ENCODE measurements at regions not wholly inside any gene's neighbourhood (a gene's known extent, or its start where the extent isn't known, plus 50 kb on each side); places are given as distances from the start of the nearest gene placed in this dataset.

- no peak overlapping the region for H3K4me3 Mint-ChIP-seq (ENCODE audit: unreplicated experiment)
- no peaks in the 10 kb centered on the region for H3K27me3 Mint-ChIP-seq (ENCODE audit: insufficient read depth, unreplicated experiment)
- intact Hi-C loops (cut with micrococcal nuclease; ENCODE audit: unreplicated experiment), result no loop called here
- no TSS peak for BruUV-seq (replicated peaks)
- no peaks in the 10 kb centered on the region for H3K4me1 ChIP-seq
- H3K27ac Mint-ChIP-seq (ENCODE audit: unreplicated experiment), result no peak overlapping the region
- TF ChIP-seq, protein P1, sequence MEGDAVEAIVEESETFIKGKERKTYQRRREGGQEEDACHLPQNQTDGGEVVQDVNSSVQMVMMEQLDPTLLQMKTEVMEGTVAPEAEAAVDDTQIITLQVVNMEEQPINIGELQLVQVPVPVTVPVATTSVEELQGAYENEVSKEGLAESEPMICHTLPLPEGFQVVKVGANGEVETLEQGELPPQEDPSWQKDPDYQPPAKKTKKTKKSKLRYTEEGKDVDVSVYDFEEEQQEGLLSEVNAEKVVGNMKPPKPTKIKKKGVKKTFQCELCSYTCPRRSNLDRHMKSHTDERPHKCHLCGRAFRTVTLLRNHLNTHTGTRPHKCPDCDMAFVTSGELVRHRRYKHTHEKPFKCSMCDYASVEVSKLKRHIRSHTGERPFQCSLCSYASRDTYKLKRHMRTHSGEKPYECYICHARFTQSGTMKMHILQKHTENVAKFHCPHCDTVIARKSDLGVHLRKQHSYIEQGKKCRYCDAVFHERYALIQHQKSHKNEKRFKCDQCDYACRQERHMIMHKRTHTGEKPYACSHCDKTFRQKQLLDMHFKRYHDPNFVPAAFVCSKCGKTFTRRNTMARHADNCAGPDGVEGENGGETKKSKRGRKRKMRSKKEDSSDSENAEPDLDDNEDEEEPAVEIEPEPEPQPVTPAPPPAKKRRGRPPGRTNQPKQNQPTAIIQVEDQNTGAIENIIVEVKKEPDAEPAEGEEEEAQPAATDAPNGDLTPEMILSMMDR (IDR thresholded peaks at IDR 0.05; ENCODE audit: insufficient read depth in 1 of 2, low read depth in 1 of 2, low read length in 1 of 2, severe bottlenecking in 1 of 2, unreplicated experiment in 1 of 2), result no peak
- H3K27me3 ChIP-seq (replicated peaks; ENCODE audit: control insufficient read depth, insufficient read depth, low read length), result no peaks in the 10 kb centered on the region
- no peaks in the 10 kb centered on the region for H3K9me3 ChIP-seq
- no peak for DNase-seq
- CTCF ChIA-PET, result no interaction called here
- H3K4me3 ChIP-seq (ENCODE audit: low read depth, low read length), result no peak overlapping the region
- H3K9me3 Mint-ChIP-seq (ENCODE audit: unreplicated experiment), result peaks cover 7% of the 10 kb centered on the region
- POLR2A ChIA-PET, result no interaction called here
- no peaks in the 10 kb centered on the region for H3K36me3 ChIP-seq (ENCODE audit: control insufficient read depth, insufficient read depth, low read length)
- H3K4me1 Mint-ChIP-seq (ENCODE audit: low read depth, unreplicated experiment), result no peaks in the 10 kb centered on the region
- no peaks in the 10 kb centered on the region for H3K36me3 Mint-ChIP-seq (ENCODE audit: insufficient read depth, unreplicated experiment)
These were observed 127.6 kb upstream of the MME start for GRCh38 chr3:154952553-154952952.

DNA sequence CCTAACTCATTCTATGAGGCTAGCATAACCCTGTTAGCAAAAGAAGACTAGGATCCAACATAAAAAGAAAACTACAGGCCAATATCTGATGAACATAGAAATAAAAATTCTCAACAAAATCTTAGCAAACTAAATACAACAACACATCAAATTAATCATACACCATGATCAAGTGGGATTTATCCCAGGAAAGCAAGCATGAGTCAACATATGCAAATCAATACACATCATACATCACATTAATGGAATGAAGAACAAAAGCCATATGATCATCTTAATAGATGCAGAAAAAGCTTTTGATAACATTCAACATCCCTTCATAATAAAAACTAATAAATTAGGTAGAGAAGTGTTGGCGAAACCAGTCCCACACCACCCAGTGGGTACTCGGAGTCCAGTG lies 136.1 kb upstream of the MME start:
- no TSS peak for BruUV-seq (replicated peaks)
- TF ChIP-seq, protein P1 (IDR thresholded peaks at IDR 0.05; ENCODE audit: insufficient read depth in 1 of 2, low read depth in 1 of 2, low read length in 1 of 2, severe bottlenecking in 1 of 2, unreplicated experiment in 1 of 2), result no peak
- Histone ChIP-seq H3K36me3 (ENCODE audit: control insufficient read depth, insufficient read depth, low read length) (no peaks in the 10 kb centered on the region), H3K4me1 (no peaks in the 10 kb centered on the region), H3K4me3 (ENCODE audit: low read depth, low read length) (no peak overlapping the region), H3K9me3 (peaks cover 5% of the 10 kb centered on the region; the same call in 1 of the 2 replicates), H3K27me3 (replicated peaks; ENCODE audit: control insufficient read depth, insufficient read depth, low read length) (no peaks in the 10 kb centered on the region)
- no peak for DNase-seq
- Mint-ChIP-seq H3K4me1 (ENCODE audit: low read depth, unreplicated experiment) (no peaks in the 10 kb centered on the region), H3K27me3 (ENCODE audit: insufficient read depth, unreplicated experiment) (no peaks in the 10 kb centered on the region), H3K36me3 (ENCODE audit: insufficient read depth, unreplicated experiment) (no peaks in the 10 kb centered on the region), H3K4me3 (ENCODE audit: unreplicated experiment) (no peak overlapping the region), H3K9me3 (ENCODE audit: unreplicated experiment) (peaks cover 13% of the 10 kb centered on the region), H3K27ac (ENCODE audit: unreplicated experiment) (no peak overlapping the region)
- ChIA-PET POLR2A (no interaction called here), CTCF (no interaction called here)
- intact Hi-C loops (cut with micrococcal nuclease; ENCODE audit: unreplicated experiment), result no loop called here

DNA sequence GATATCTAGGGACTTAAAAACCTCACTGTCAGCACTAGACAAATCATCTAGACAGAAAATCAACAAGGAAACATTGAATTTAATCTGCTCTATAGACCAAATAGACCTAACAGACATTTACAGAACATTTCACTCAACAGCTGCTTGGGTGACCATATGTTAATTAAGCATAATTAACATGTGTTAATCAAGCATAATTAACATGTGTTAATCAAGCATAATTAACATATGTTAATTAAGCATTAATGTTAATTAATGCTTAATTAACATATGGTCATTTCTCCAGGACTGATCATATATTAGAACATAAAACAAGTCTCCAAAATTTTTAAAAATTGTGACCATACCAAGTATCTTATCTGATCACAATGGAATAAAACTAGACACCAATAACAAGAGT lies 137.3 kb upstream of the MME start:
- no peaks in the 10 kb centered on the region for H3K27me3 Mint-ChIP-seq (ENCODE audit: insufficient read depth, unreplicated experiment)
- H3K36me3 Mint-ChIP-seq (ENCODE audit: insufficient read depth, unreplicated experiment), result no peaks in the 10 kb centered on the region
- H3K27me3 ChIP-seq (replicated peaks; ENCODE audit: control insufficient read depth, insufficient read depth, low read length), result no peaks in the 10 kb centered on the region
- peaks cover 5% of the 10 kb centered on the region; the same call in 1 of the 2 replicates for H3K9me3 ChIP-seq
- H3K9me3 Mint-ChIP-seq (ENCODE audit: unreplicated experiment), result peaks cover 13% of the 10 kb centered on the region
- H3K36me3 ChIP-seq (ENCODE audit: control insufficient read depth, insufficient read depth, low read length), result no peaks in the 10 kb centered on the region
- BruUV-seq (replicated peaks), result no TSS peak
- intact Hi-C loops (cut with micrococcal nuclease; ENCODE audit: unreplicated experiment), result no loop called here
- no peaks in the 10 kb centered on the region for H3K4me1 Mint-ChIP-seq (ENCODE audit: low read depth, unreplicated experiment)
- H3K4me3 ChIP-seq (ENCODE audit: low read depth, low read length), result no peak overlapping the region
- no peak for DNase-seq
- CTCF ChIA-PET, result no interaction called here
- H3K27ac Mint-ChIP-seq (ENCODE audit: unreplicated experiment), result no peak overlapping the region
- POLR2A ChIA-PET, result interaction anchor here (0.6 kb wide), 1 partner anchor 14 kb away, joined by 3 read pairs; no protein-coding TSS in a partner anchor
- TF ChIP-seq, protein P1 (IDR thresholded peaks at IDR 0.05; ENCODE audit: insufficient read depth in 1 of 2, low read depth in 1 of 2, low read length in 1 of 2, severe bottlenecking in 1 of 2, unreplicated experiment in 1 of 2), result no peak
- H3K4me1 ChIP-seq, result no peaks in the 10 kb centered on the region
- H3K4me3 Mint-ChIP-seq (ENCODE audit: unreplicated experiment), result no peak overlapping the region
